ENCODE measurements at regions not wholly inside any gene's neighbourhood (a gene's known extent, or its start where the extent isn't known, plus 50 kb on each side); places are given as distances from the start of the nearest gene placed in this dataset.

DNA sequence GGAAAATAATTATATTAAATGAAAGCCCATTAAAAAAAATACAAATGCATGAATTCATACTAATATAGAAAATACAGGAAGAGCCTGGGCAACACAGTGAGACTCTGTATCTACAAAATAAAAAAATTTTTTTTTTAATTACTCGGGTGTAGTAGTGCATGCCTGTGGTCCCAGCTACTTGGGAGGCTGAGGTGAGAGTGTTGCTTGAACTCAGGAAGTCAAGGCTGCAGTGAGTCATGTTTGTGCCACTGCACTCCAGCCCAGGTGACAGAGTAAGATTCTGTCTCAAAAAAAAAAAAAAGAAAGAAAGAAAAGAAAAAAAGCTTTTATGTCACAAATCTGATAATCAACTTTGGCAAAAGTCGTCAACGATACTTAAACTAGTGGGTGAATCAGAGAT lies 80.6 kb upstream of the PLEKHA5 start:
- no peak for DNase-seq (ENCODE audit: low read depth)

DNA sequence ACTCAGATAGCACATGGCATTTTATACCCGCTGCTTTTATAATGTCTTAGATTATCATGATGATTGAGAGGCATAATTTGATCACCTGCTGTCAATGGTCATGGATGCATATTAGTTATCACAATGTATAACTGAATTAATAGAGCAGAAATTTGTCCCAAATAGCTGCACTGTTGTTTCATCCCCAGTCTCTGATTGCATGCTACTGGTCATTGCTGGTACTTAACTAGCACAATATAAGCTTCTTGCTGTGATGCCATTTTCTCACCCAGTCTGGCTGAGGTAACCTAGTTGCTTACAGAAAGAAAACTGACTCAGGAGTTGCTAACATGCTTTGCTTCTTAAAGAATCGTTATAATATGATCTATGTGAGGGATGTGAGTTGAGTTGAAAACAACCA lies 76.8 kb upstream of the PLEKHA5 start:
- no peak for DNase-seq (ENCODE audit: low read depth)

DNA sequence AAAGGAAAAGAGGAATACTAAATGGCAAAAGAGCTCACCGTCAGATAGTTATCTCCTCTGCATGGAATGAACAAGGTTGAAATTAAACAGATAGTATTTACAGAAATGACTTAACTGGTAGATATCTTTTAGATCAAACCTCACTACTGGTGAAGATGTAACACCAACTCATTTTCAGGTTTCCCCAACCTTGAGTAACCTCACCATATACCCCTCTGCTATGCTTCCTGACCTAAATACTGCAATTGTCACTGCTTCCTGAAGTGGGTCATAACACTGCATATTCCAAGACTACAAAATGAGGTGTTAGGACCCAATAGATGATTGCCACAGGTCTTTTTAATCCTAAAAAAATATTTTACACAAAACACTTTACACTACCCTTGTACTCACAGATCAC lies 76.3 kb upstream of the PLEKHA5 start:
- DNase-seq (ENCODE audit: low read depth), result no peak

DNA sequence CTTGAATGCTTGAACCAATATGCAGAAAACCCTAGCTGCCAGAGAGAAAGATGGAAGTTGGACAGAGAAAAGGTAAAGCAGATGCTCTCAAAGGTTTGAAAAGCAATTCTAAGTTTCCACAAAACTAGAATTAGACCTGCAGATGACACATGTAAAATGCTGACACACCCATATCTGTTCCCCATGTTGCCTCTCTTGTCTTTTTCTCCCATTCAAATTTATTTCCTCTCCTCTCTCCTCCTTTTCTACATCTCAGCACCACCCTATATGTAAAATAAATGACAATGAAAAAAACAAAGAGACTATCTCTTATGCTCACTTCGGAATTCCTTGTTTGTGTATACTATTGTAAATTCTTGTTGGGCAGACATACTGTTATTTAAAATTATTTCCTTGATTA lies 75.5 kb upstream of the PLEKHA5 start:
- no peak for DNase-seq (ENCODE audit: low read depth)

DNA sequence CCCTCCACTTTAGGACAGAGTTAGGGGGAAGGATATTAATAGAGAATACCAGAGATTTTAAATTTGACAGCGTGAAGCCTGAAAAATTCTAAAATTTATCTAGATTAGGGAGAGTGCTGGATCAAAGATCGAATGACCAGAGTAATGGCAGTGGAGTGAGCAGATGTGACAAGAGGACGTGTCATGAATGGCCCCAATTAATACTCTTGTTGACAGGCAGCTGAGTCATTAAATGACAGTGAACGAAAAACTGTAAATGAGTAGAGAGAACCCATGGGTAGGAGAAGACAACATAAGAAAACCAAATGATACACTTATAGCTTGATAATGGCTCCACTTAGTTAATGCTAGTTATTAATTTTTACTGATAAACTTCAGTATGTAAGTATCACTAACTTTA lies 73.9 kb upstream of the PLEKHA5 start:
- no peak for DNase-seq (ENCODE audit: low read depth)

DNA sequence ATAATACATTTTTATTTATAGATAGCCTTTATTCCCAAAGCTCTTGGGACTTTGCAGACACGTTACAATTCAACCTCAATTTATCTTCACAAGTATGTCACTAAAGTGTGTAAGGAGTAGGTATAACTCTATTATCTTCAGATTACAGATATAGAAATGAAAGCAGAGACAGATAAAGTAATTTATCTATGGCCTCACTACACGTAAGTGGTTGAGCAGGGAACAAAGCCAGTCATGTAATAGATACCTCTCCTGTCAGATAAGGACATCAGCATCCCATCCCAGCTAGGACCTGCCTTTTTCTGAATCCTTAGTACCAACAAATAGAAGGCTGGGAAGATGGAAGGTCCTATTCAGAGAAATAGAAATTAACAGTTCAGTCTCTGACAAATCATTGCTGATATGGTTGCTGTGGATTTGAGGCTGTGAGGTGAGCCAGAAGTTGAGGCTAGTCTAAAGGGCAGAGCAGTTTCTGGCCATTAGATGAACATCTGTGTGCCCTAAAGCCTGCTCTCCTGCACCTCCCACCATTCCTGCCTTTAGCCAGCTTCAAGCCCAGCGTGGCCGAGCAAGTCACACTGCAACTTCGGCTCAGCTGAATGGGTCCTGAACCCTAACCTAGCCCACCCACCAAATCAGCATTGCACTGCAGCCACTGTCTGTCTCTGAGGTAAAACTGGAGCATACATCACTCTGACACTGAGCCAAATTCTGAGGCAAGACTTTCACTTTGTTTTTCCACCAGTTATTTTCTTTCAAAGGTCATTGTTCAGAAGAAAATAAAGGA lies 71.1 kb upstream of the PLEKHA5 start:
- no peak for DNase-seq (ENCODE audit: low read depth)

DNA sequence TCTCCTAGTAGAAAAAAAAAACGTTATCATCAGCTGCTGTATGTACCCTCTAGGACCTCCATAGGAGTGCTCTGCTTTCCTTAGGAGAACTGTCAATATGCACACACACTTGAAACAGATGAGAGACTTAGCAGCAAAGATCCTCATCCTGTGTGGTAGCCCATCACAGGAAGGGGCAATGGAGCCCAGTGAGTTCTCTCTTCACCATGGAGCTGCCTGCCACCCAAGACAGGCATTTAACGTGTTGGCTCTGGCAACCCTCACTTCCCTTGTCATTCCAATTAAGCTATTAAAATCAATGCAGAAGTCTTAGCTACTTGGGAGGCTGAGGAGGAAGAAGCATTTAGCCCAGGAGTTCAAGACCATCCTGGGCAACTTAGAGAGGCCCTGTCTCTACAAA lies 64.8 kb upstream of the PLEKHA5 start:
- DNase-seq (ENCODE audit: low read depth), result no peak

DNA sequence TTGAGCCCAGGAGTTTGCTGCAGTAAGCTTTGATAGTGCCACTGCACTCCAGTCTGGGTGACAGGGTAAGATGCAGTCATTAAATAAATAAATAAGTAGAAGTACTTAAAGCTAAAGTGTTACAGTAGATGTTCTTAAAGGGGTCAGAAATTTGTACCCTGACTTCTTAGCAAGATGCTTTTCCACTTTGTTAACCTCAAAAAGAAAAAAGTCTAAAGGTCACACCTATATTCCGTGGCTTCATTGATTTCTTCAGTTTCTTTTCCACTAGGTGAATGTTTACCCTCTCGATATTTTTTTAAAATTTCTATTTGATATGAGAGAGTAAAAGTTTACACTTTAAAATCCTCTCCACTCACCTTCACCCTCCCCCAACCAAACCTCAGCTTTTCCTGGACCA lies 64.3 kb upstream of the PLEKHA5 start:
- no peak for DNase-seq (ENCODE audit: low read depth)

DNA sequence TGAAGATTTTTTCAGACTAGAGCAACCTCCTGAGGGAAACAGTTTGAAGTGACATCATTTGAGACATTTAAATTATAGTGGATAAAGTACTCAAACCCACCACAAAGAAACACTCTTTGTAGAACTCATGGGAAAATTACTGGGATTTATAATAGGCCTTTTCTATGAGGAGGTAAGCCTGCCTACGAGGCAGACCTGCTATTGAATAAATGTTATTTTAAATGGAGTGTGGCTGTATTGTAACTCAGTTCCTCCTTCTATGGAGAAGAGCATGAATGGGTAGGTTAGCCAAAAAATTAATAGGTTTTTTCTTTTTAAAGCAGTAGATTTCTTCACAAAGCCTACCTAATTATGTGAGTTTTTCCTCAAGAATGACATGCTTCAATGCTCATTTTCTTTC lies 63.7 kb upstream of the PLEKHA5 start:
- DNase-seq (ENCODE audit: low read depth), result no peak

DNA sequence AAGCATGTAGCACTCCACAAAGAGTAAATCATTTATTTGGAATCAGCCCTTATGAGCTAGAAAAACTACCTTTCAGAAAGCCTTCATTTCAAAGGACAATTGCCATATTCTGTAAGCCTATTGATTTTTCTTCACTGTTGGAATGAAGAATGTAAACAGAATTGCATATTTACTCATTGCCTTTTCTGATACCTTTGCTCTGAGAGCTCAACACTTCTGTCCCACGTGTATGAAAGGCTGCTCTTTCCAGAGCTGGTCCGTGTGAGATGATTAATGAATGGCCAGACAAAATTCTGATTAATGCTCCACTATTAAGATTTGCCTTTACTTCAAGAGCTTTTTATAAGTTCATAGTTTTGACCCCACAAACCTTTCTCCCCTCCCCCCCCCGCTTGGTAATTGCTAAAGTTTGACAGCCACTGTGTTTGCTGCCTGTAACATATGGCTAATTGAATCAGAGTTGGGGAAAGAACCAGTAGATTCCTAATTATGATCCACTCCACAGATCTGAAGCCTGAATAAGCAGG lies 63.0 kb upstream of the PLEKHA5 start:
- DNase-seq (ENCODE audit: low read depth), result no peak

DNA sequence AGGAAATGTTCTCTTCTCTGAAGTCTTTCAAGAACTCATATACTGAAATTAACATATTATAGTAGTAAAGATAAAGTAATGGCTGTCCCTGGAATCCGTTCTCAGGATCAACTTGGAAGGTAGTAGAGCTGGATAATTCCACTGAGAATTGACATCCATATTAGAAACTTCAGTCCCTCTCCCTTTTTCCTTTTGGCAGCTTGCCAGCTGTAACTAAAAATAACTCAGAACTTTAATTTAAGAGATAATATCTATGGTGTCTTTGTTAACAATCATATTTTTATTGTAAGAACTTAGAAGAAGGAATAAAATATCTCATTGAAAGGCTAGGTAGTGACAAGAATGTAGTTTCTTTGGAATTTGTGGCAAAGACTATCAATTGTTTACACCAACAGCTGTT lies 61.4 kb upstream of the PLEKHA5 start:
- peak; percentile 40 for DNase-seq (ENCODE audit: low read depth)

DNA sequence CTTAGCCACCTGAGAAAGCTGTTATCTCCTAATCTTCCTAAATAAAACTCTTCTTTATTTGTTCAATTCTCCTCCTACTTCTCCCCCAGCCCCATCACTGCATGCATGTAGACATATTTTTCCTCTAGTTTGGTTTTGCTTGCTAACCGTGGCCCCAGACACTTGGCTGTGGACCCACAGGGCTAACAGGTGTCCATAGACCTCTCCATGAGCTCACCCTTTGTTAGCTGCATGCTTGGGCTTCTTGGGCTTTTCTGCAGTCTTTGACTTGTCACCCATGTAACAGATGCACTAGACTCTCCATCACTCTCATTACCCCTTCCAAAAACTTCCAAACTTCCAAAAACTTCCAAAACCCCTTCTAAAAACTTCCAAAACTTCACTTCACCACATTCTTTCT lies 59.2 kb upstream of the PLEKHA5 start:
- peak; percentile 84 for DNase-seq (ENCODE audit: low read depth)

DNA sequence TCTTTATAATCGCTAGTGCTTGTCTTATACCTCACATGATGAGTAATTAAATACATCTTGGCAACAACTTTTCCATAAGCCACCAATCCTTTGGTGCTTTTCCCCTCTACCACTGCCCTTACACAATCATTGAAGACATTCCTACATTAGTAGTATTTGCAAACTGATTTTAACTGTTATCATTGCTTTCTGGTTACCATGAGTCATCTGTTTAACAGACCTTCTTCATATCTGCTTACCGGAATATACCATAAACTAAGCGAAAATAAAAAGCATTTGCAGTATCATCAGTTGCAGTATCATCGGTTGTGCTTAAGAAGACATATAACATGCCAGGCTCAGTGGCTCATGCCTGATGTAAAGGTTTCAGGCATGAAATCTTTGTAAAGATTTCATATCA lies 54.8 kb upstream of the PLEKHA5 start:
- no peak for DNase-seq (ENCODE audit: low read depth)

DNA sequence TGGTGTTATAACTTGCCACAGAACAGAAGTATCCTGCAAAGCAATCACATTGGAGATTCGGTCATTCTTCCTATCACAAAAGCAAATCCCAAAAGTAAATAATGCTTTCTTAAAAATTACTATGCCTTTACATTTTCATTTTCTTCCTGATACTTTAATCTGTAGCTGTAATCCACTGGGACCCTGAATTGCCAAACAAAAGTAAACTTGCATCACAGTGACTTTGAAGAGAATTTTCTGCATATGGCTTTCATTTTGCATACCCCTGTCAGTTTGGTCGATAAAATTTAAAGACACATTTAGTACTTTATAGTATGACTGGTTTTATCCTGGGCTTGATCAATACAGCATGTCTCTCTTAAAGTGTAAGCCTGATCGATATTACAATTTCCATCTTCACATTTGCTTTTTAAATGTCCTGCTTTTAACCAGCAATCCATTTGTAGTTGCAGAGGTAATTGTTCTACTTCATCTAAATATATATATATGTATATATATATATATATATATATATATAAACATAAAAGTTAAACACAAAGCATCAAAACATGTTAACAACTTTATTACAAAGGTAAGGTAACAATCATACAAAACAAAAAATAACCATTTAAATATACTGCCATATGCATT lies 53.7 kb upstream of the PLEKHA5 start:
- no peak for DNase-seq (ENCODE audit: low read depth)

All from myocyte (in vitro differentiated cells).